Upper lobe of left lung (tissue), 6 donors: ENCODE measurements at regions not wholly inside any gene's neighbourhood (a gene's known extent, or its start where the extent isn't known, plus 50 kb on each side); places are given as distances from the start of the nearest gene placed in this dataset.

Source experiments
- ATAC-seq, 2 donors: fragments of 200-7000 bp; cut with Tn5 transposase; one replicate each; pipeline ENCODE4 v1.9.1; 2022; ENCODE audit warnings: mild to moderate bottlenecking in 2 of 2, moderate library complexity in 2 of 2; ENCODE audit not compliant: low FRiP score in 2 of 2
- DNase-seq, 2 donors: peaks; one replicate each; pipeline ENCODE4 v3.0.0-alpha.2; 2019 to 2020
- H3K27ac ChIP-seq, 4 donors: fragments of 200-600 bp; sonication (generic); one replicate each; pipeline ENCODE4 v1.5.1; 2016 to 2019
- H3K27me3 ChIP-seq, 4 donors: fragments of 200-600 bp; sonication (generic); one replicate each; pipeline ENCODE4 v1.5.1; 2017 to 2019
- H3K36me3 ChIP-seq, 4 donors: fragments of 200-600 bp; sonication (generic); one replicate each; pipeline ENCODE4 v1.5.1; 2016 to 2019
- H3K4me1 ChIP-seq, 4 donors: fragments of 200-600 bp; sonication (generic); one replicate each; pipeline ENCODE4 v1.5.1; 2018 to 2019
- H3K4me3 ChIP-seq, 4 donors: fragments of 200-600 bp; sonication (generic); one replicate each; pipeline ENCODE4 v1.5.1; 2017 to 2019; ENCODE audit warnings: mild to moderate bottlenecking in 2 of 4, moderate library complexity in 1 of 4
- H3K9me3 ChIP-seq, 4 donors: fragments of 200-600 bp; sonication (generic); one replicate each; pipeline ENCODE4 v1.5.1; 2018 to 2019
- EP300 ChIP-seq, 4 donors: sonication (generic); formaldehyde crosslinking; IDR thresholded peaks; one replicate each; pipeline ENCODE4 v1.5.1; 2017; ENCODE audit warnings: antibody characterized with exemption in 4 of 4, control low read depth in 2 of 4
- POLR2A ChIP-seq, 4 donors: fragments of 450-650 bp; IDR thresholded peaks; one replicate each; pipeline ENCODE4 v1.5.1; 2016 to 2017; ENCODE audit warnings: antibody characterized with exemption in 4 of 4, mild to moderate bottlenecking in 2 of 4
- POLR2AphosphoS5 ChIP-seq, 2 donors: sonication (generic); formaldehyde crosslinking; IDR thresholded peaks; one replicate each; pipeline ENCODE4 v1.5.1; 2017; ENCODE audit warnings: antibody characterized with exemption in 2 of 2
- WGBS, 2 donors: methylation state at CpG; one replicate each; pipeline ENCODE4 v1.1.5; 2017 to 2018; 5-methylcytosine and 5-hydroxymethylcytosine counted together
- TF ChIP-seq, protein P1 (sequence below), 6 experiments: fragments of 450-650 bp in 4 of 6; fragments of 200-600 bp in 2 of 6; sonication (generic) in 2 of 6; IDR thresholded peaks; one replicate each; pipeline ENCODE4 v1.5.1; 2016 to 2019; ENCODE audit warnings: antibody characterized with exemption in 6 of 6
- donor health status: DM: no; HTN: no; CAD: no; lungs with moderate emphysema.
- donor health status: DM: no; HTN: yes; CAD: no; lungs with severe emphysema.

DNA sequence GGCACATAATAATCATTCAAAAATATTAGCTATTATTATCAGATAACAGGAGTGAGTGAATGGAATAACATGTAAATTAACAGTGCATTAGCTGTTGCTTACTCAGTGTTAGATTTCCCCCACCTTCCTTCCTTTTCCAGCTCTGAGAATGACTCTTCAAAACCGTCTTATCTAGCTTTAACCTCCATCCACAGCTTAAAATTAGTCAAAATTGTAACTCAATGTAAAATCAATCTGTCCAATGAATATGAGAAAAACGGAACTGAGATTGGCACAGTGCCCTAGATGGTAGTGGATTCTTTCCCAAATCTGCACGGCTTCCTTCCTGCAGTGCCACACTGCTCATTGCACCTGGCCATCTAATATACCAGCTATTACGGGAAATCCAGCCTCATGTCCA, 156.8 kb upstream of the BDNF start:
- WGBS, 2 donors: 38 to 60% methylated on average over 4 of the region's 4 CpGs
- Histone ChIP-seq H3K27me3 (no peaks in the 10 kb centered on the region), H3K9me3 (no peaks in the 10 kb centered on the region), H3K4me1 (no peaks in the 10 kb centered on the region), H3K36me3 (no peaks in the 10 kb centered on the region), H3K27ac (no peak overlapping the region), H3K4me3 (no peak overlapping the region)
- peak in 1 of 2 donors; percentile 13 for ATAC-seq
- DNase-seq: no peak
- TF ChIP-seq EP300 (IDR thresholded peaks at IDR 0.05): no peak
- TF ChIP-seq, protein P1, sequence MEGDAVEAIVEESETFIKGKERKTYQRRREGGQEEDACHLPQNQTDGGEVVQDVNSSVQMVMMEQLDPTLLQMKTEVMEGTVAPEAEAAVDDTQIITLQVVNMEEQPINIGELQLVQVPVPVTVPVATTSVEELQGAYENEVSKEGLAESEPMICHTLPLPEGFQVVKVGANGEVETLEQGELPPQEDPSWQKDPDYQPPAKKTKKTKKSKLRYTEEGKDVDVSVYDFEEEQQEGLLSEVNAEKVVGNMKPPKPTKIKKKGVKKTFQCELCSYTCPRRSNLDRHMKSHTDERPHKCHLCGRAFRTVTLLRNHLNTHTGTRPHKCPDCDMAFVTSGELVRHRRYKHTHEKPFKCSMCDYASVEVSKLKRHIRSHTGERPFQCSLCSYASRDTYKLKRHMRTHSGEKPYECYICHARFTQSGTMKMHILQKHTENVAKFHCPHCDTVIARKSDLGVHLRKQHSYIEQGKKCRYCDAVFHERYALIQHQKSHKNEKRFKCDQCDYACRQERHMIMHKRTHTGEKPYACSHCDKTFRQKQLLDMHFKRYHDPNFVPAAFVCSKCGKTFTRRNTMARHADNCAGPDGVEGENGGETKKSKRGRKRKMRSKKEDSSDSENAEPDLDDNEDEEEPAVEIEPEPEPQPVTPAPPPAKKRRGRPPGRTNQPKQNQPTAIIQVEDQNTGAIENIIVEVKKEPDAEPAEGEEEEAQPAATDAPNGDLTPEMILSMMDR (IDR thresholded peaks at IDR 0.05): no peak
- no peak for TF ChIP-seq POLR2AphosphoS5 (IDR thresholded peaks at IDR 0.05)
- TF ChIP-seq POLR2A (IDR thresholded peaks at IDR 0.05): no peak

DNA sequence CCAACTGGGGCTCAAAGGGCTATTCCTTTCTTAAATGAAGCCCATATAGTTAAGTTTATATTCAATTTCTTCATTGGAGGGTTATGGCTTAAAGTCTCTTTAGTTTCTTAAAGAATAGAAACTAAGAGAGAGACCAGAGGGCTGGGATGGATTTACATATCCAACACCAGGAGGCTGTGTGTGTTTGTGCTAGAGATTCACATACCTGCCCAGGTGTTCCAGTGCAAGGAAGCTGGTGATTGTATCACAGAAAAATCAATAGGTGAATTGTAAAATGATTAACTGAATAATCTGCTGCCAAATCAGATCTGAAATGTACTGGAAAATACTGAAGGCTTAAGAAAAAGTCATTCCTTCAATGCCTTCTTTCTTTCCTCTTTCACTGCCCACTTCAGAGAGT, 148.2 kb upstream of the BDNF start:
- TF ChIP-seq EP300 (IDR thresholded peaks at IDR 0.05) (no peak), POLR2AphosphoS5 (IDR thresholded peaks at IDR 0.05) (no peak), POLR2A (IDR thresholded peaks at IDR 0.05) (no peak)
- TF ChIP-seq, protein P1 (IDR thresholded peaks at IDR 0.05): no peak
- no peaks in the 10 kb centered on the region for H3K9me3 ChIP-seq
- no peak for ATAC-seq
- H3K4me3 ChIP-seq: no peak overlapping the region
- no peak overlapping the region for H3K27ac ChIP-seq
- no peaks in the 10 kb centered on the region for H3K36me3 ChIP-seq
- no peak for DNase-seq
- H3K27me3 ChIP-seq: no peaks in the 10 kb centered on the region
- no peaks in the 10 kb centered on the region for H3K4me1 ChIP-seq

DNA sequence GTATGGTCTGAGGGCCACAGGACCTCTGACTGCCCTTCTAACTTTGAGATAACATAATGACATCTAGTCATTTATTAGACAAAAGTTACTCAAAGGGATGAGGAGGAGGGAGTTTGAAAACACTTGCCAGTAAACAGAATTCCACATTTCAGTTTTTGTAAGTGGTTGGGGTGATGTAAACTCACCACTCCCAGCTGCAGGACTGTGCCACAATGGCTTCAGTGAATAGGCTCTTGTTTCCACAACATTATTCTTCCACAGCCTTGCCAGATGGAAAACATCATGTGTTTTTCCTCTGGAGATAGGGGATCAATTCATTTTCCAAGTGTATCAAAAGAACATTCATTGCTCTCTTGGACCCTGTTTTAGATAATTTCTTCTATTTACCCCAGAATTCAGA, 147.2 kb upstream of the BDNF start:
- peak in 1 of 2 donors; percentile 26 for ATAC-seq
- no peak for DNase-seq

DNA sequence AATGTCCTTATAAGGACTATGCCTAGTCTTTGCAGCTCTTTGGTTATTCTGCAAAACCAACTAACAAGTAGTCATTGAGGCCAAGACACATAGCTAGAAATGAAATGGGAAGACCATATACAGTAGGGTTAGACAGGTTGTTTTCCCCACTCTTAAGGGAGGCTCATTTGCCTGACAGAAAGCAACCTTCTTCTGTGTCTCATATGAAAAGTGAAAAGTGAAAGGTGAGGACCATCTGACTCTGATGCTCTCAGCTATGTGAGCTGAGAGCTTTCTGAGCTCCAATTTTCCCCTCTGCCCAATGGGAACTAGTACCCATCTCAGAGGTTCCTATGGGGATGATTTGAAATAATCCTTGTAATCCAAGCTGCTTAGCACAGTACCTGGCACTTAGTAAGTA, 142.0 kb upstream of the BDNF start:
- H3K27me3 ChIP-seq: no peaks in the 10 kb centered on the region
- no peaks in the 10 kb centered on the region for H3K36me3 ChIP-seq
- DNase-seq: no peak
- H3K4me3 ChIP-seq: no peak overlapping the region
- H3K27ac ChIP-seq: no peak overlapping the region
- no peaks in the 10 kb centered on the region for H3K4me1 ChIP-seq
- no peaks in the 10 kb centered on the region for H3K9me3 ChIP-seq
- TF ChIP-seq, protein P1 (IDR thresholded peaks at IDR 0.05): no peak
- TF ChIP-seq EP300 (IDR thresholded peaks at IDR 0.05) (no peak), POLR2AphosphoS5 (IDR thresholded peaks at IDR 0.05) (no peak), POLR2A (IDR thresholded peaks at IDR 0.05) (no peak)
- no peak for ATAC-seq

More for the DNA sequence above, 147.2 kb upstream of the BDNF start:
- Histone ChIP-seq H3K4me3 (no peak overlapping the region), H3K4me1 (no peaks in the 10 kb centered on the region), H3K36me3 (no peaks in the 10 kb centered on the region), H3K27me3 (no peaks in the 10 kb centered on the region), H3K9me3 (no peaks in the 10 kb centered on the region), H3K27ac (no peak overlapping the region)
- TF ChIP-seq POLR2AphosphoS5 (IDR thresholded peaks at IDR 0.05): no peak
- TF ChIP-seq, protein P1 (IDR thresholded peaks at IDR 0.05): no peak
- no peak for TF ChIP-seq POLR2A (IDR thresholded peaks at IDR 0.05)
- no peak for TF ChIP-seq EP300 (IDR thresholded peaks at IDR 0.05)

DNA sequence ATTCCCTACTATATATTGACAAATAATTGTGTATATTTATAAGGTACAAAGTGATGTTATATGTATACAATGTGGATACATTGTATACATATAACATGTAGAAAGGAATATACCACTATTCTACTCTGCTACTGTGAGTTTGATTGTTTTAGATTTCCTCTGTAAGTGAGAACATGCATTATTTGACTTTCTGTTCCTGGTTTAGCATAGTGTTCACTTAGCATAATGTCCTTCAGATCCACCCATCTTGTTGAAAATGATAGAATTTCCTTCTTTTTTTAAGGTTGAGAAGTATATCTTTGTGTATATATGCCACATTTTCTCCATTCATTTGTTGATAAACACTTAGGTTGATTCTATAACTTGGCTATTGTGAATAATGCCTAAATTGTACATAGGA, 140.8 kb upstream of the BDNF start:
- Histone ChIP-seq H3K4me1 (no peaks in the 10 kb centered on the region), H3K36me3 (no peaks in the 10 kb centered on the region), H3K27ac (no peak overlapping the region), H3K27me3 (no peaks in the 10 kb centered on the region), H3K9me3 (no peaks in the 10 kb centered on the region), H3K4me3 (no peak overlapping the region)
- ATAC-seq (no peak), DNase-seq (no peak)
- TF ChIP-seq, protein P1 (IDR thresholded peaks at IDR 0.05): no peak
- no peak for TF ChIP-seq EP300 (IDR thresholded peaks at IDR 0.05)
- no peak for TF ChIP-seq POLR2AphosphoS5 (IDR thresholded peaks at IDR 0.05)
- TF ChIP-seq POLR2A (IDR thresholded peaks at IDR 0.05): no peak
